HG03571 (cell line): ENCODE measurements at regions not wholly inside any gene's neighbourhood (a gene's known extent, or its start where the extent isn't known, plus 50 kb on each side); places are given as distances from the start of the nearest gene placed in this dataset.

ENCODE experiments used
- ATAC-seq: cut with Tn5 transposase; IDR thresholded peaks from one replicate; pipeline ENCODE4 v1.9.1; 2021; ENCODE audit not compliant: unreplicated experiment

- ATAC-seq: no peak
Measured at GRCh38 chr5:96584712-96585111, 77.5 kb upstream of the CAST start.

DNA sequence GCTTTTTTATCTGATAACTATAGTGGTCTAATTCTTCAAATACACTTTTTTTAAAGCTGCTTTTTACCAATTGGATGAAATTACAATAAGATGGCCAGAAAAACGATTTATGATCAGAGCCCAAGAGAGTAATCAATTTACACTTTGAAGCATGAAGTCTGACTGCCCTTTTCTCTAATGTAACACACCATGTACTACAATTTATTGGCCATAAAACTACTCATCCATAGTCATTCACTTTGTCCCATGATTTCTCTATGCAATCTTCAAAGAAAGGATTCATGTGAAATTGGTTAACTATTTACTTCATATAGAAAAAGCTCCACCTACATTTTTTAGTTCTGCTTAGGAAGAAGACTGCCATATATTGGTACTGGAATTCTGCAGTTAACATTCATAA lies 73.6 kb upstream of the CAST start:
- no peak for ATAC-seq

DNA sequence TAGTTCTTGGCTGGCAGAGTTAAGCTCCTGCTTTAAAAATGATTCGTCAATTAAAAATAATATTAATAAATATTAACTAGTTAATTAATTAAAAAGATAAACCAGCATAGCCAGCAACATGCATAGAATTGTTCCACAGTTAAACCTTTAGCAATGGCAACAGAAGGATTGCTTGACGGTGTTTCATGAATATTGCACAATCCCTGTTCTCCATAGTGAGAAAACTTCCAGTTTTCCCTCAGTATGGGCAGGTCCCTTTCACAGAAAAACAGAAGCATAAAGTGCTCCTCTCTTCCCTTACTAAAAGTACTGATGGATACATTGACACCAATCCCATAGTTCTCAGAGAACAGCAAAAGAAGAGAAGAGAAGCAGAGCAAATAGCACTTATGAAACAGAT lies 71.4 kb upstream of the CAST start:
- no peak for ATAC-seq

DNA sequence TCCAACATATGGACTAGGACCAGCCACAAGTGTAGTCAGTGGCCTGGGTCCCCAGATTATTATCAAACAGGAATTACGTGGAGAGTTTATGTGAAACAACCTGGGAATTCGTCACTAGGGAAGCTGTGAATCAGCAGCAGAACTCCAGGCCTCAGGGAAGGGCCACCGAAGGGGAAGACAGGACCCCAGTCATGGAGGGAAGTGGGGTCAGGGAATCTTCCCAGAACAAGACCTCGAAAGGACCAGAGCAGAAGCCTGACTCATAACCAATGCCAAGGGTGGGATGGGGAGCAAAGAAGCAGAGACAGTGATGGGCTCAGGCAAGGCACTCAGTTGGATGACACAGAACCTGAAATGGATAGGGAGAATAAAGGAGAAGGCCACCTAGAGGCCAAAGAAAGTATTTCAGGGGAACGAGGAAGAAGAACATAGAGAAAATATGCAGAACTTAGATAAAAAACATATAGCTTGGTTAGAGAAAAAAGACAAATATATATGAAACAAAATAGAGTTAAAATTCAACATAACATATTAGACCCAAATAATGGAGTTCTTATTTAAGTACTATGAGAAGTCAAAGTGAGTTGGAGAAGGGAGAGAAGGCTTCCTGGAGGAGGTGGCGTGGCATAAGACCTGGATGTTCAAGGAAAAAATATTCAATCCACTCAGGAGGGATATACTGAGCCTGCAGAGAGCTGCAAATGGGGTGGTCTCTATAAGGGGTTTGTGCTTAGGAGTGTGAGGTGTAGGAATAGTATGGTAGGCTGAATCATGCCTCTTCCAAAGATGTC lies 66.7 kb upstream of the CAST start:
- ATAC-seq: no peak

GRCh38 chr5:96597438-96598020 lies 64.6 kb upstream of the CAST start:
- no peak for ATAC-seq

- ATAC-seq: no peak
Measured at GRCh38 chr5:96601200-96601599, 61.0 kb upstream of the CAST start.

DNA sequence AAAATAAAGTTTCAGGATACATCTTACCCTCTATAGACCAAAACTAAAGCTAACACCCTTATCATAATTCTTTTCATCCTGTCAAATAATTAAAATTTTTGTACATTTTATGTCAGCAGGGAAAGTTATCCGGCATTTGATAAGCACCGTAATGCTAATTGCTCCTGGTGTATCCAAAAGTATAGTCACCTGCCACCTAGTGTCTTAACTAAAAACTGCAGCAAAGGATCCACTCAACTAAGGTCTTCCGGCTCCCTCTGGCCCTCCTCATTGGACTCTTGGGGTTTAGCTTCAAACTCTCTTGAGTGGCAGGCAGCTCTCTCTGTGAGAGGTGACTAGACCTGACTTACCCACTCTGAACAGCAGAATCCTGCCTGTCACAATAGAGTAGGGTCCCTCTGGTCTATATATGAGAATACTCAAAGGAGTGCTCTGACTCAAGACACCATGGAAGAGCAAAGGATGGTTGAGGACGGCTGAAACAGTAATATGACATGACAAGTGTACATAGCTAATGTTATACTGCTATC lies 60.4 kb upstream of the CAST start:
- ATAC-seq: peak; percentile 90

DNA sequence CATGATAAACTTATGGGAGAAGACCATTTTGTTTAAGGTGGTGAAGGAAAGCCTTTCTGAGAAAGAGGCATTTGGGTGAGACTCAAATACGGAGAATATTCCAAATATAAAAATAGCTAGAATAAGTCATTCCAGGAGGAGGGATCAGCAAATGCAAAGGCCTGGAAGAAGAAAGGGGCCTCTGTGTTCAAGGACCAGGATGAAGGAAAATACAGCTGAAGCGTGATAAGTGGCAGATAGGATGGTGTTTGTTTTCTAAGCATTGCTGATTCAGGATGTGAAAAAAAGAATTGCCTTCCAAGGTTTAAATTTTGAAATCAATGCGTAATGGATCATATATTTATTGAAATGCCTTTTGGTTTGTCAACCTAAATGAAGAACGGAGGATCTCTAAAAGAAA lies 59.4 kb upstream of the CAST start:
- no peak for ATAC-seq

GRCh38 chr5:96605144-96605837 lies 56.9 kb upstream of the CAST start:
- no peak for ATAC-seq

DNA sequence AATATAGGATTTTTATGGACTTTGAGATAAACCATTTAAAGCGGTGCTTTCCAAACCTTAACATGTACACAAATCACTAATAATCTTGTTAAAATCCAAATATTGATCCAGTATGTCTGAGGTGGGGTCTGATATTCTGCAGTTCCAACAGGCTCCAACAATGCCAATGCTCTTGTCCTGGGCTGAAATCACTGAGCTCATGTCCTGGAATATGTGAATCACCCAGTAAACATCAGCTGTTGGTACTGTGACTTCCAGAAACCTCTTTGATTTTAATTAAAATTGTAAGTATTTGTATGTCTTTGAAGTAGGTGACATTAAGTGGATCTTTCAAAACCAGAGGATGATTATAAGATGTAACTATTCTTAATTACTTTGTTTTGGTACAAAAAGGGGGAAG lies 52.8 kb upstream of the CAST start:
- ATAC-seq: no peak

DNA sequence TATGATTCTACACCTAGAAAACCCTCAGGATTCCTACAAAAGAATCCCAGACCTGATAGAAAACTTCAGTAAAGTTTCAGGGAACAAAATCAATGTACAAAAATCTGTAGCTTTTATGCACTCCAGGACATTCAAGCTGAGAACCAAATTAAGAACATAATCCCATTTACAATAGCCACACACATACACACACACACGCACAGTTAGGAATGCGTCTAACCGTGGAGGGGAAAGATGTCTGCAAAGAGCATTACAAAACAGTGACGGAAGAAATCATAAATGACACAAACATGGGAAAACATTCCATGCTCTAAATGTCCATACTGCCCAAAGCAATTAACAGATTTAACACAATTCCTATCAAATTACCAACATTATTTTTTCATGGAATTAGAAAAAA lies 51.4 kb upstream of the CAST start:
- no peak for ATAC-seq

DNA sequence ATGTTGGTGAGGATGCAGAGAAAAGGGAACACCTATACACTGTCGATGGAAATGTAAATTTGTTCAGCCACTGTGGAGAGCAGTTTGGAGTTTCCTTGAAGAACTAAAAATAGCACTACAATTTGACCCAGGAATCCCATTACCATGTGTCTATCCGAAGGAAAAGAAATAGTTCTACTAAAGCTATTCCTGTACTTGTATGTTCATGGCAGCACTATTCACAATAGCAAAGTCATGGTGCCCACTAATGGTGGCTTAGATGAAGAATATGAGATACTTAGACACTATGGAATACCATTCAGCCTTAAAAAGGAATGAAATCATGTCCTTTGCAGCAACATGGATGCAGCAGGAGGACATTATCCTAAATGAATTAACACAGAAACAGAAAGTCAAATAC lies 50.2 kb upstream of the CAST start:
- ATAC-seq: no peak
